ENCODE measurements at regions not wholly inside any gene's neighbourhood (a gene's known extent, or its start where the extent isn't known, plus 50 kb on each side); places are given as distances from the start of the nearest gene placed in this dataset.

DNA sequence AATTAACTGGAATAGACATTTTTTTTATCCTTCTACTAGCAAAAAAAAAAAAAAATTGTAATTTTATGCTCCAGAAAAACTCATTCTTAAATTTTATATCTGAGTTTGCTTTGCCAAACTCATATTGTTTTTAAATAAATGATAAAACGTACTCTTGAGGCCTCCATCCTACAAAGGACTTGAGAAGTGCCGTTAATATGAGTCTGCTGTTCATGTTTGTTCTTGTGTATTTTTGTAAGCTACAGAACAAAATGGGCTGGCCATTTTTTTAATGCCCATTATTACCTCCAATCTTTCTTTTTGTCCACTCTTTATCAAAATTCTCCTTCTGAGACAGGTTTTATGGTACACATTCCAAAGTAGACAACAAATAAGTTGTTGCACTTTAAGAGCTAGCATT lies 643.5 kb upstream of the SOX9 start:
- DNase-seq (no peak), ATAC-seq (ENCODE audit: low read depth) (no peak)
- Histone ChIP-seq H3K79me2 (ENCODE audit: control insufficient read depth, insufficient read depth, low read length) (no peaks in the 10 kb centered on the region), H3K27ac (ENCODE audit: low read length in 2 of 2) (no peak overlapping the region), H3K9ac (ENCODE audit: low read length) (no peak overlapping the region), H3K36me3 (replicated peaks in 1 of 2; ENCODE audit: control extremely low read depth in 1 of 2, control insufficient read depth in 1 of 2, extremely low read depth in 1 of 2, insufficient read depth in 2 of 2, low read length in 1 of 2) (no peaks in the 10 kb centered on the region), H3K4me2 (replicated peaks; ENCODE audit: low read depth, low read length, poor library complexity, severe bottlenecking) (no peak overlapping the region), H2AFZ (ENCODE audit: insufficient read depth, low read depth, low read length, poor library complexity, severe bottlenecking) (no peak overlapping the region), H4K20me1 (ENCODE audit: control insufficient read depth, insufficient read depth, low read length, poor library complexity, severe bottlenecking) (no peaks in the 10 kb centered on the region), H3K4me3 (ENCODE audit: control extremely low read depth in 1 of 5, extremely low read depth in 1 of 5, insufficient read depth in 1 of 5, low read depth in 2 of 5, low read length in 4 of 5) (no peak overlapping the region), H3K9me3 (ENCODE audit: control extremely low read depth in 1 of 3, control insufficient read depth in 2 of 3, insufficient read depth in 1 of 3, low read length in 2 of 3) (no peaks in the 10 kb centered on the region), H3K4me1 (ENCODE audit: control insufficient read depth in 2 of 2, insufficient read depth in 2 of 2, low read length in 2 of 2) (no peaks in the 10 kb centered on the region), H3K27me3 (replicated peaks in 1 of 4; ENCODE audit: control extremely low read depth in 1 of 4, control insufficient read depth in 3 of 4, insufficient read depth in 4 of 4, low read length in 3 of 4) (no peaks in the 10 kb centered on the region)
- intact Hi-C loops (cut with micrococcal nuclease): no loop called here
- Mint-ChIP-seq H3K27ac (no peak overlapping the region), H3K9me3 (ENCODE audit: insufficient read depth) (no peaks in the 10 kb centered on the region), H3K4me1 (no peaks in the 10 kb centered on the region), H3K4me3 (no peak overlapping the region), H3K27me3 (no peaks in the 10 kb centered on the region)
- POLR2A ChIA-PET: no interaction called here
- WGBS (ENCODE audit: insufficient coverage): no CpG with 5 or more reads among the region's 2 CpGs
- TF ChIP-seq, protein P1, sequence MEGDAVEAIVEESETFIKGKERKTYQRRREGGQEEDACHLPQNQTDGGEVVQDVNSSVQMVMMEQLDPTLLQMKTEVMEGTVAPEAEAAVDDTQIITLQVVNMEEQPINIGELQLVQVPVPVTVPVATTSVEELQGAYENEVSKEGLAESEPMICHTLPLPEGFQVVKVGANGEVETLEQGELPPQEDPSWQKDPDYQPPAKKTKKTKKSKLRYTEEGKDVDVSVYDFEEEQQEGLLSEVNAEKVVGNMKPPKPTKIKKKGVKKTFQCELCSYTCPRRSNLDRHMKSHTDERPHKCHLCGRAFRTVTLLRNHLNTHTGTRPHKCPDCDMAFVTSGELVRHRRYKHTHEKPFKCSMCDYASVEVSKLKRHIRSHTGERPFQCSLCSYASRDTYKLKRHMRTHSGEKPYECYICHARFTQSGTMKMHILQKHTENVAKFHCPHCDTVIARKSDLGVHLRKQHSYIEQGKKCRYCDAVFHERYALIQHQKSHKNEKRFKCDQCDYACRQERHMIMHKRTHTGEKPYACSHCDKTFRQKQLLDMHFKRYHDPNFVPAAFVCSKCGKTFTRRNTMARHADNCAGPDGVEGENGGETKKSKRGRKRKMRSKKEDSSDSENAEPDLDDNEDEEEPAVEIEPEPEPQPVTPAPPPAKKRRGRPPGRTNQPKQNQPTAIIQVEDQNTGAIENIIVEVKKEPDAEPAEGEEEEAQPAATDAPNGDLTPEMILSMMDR (IDR thresholded peaks at IDR 0.05): no peak
- no peak for TF ChIP-seq EZH2 (IDR thresholded peaks at IDR 0.05; ENCODE audit: borderline replicate concordance, insufficient read depth, low read depth, low read length, poor library complexity, severe bottlenecking)
- CTCF ChIA-PET: no interaction called here

DNA sequence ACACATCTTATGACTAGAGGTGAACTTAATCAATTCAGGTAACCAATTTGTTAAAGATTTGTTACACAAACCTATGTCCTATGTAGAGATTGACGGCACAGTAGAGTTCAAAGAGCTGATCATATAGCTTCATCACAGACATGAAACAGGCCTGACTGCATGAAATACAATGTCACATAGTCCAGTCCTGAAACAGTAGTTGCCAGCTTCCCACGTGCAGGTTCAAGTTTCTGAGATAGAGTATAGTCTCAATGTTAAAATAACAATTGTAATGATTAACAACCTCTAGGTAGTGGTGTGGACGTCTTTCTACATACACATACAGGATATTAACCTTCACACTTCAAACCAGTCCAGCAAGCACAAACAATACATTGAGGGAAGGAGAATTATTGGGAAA lies 640.7 kb upstream of the SOX9 start:
- no peak overlapping the region for H3K4me3 ChIP-seq (ENCODE audit: control extremely low read depth in 1 of 5, extremely low read depth in 1 of 5, insufficient read depth in 1 of 5, low read depth in 2 of 5, low read length in 4 of 5)
- no peak for TF ChIP-seq EZH2 (IDR thresholded peaks at IDR 0.05; ENCODE audit: borderline replicate concordance, insufficient read depth, low read depth, low read length, poor library complexity, severe bottlenecking)
- TF ChIP-seq, protein P1 (IDR thresholded peaks at IDR 0.05): no peak
- DNase-seq: no peak
- no CpG with 5 or more reads among the region's 3 CpGs for WGBS (ENCODE audit: insufficient coverage)
- no peaks in the 10 kb centered on the region for H4K20me1 ChIP-seq (ENCODE audit: control insufficient read depth, insufficient read depth, low read length, poor library complexity, severe bottlenecking)
- no peak overlapping the region for H3K4me2 ChIP-seq (replicated peaks; ENCODE audit: low read depth, low read length, poor library complexity, severe bottlenecking)
- no peak overlapping the region for H2AFZ ChIP-seq (ENCODE audit: insufficient read depth, low read depth, low read length, poor library complexity, severe bottlenecking)
- Mint-ChIP-seq H3K4me3 (no peak overlapping the region), H3K27me3 (no peaks in the 10 kb centered on the region), H3K27ac (no peak overlapping the region), H3K4me1 (no peaks in the 10 kb centered on the region), H3K9me3 (ENCODE audit: insufficient read depth) (no peaks in the 10 kb centered on the region)
- no peaks in the 10 kb centered on the region for H3K9me3 ChIP-seq (ENCODE audit: control extremely low read depth in 1 of 3, control insufficient read depth in 2 of 3, insufficient read depth in 1 of 3, low read length in 2 of 3)
- POLR2A ChIA-PET: no interaction called here
- no peaks in the 10 kb centered on the region for H3K79me2 ChIP-seq (ENCODE audit: control insufficient read depth, insufficient read depth, low read length)
- no peak overlapping the region for H3K27ac ChIP-seq (ENCODE audit: low read length in 2 of 2)
- intact Hi-C loops (cut with micrococcal nuclease): no loop called here
- H3K36me3 ChIP-seq (replicated peaks in 1 of 2; ENCODE audit: control extremely low read depth in 1 of 2, control insufficient read depth in 1 of 2, extremely low read depth in 1 of 2, insufficient read depth in 2 of 2, low read length in 1 of 2): no peaks in the 10 kb centered on the region
- no peak overlapping the region for H3K9ac ChIP-seq (ENCODE audit: low read length)
- no peaks in the 10 kb centered on the region for H3K27me3 ChIP-seq (replicated peaks in 1 of 4; ENCODE audit: control extremely low read depth in 1 of 4, control insufficient read depth in 3 of 4, insufficient read depth in 4 of 4, low read length in 3 of 4)
- ATAC-seq (ENCODE audit: low read depth): no peak
- no peaks in the 10 kb centered on the region for H3K4me1 ChIP-seq (ENCODE audit: control insufficient read depth in 2 of 2, insufficient read depth in 2 of 2, low read length in 2 of 2)
- CTCF ChIA-PET: no interaction called here

Measured in B cell (primary cell).